ENCODE measurements at regions not wholly inside any gene's neighbourhood (a gene's known extent, or its start where the extent isn't known, plus 50 kb on each side); places are given as distances from the start of the nearest gene placed in this dataset.

DNA sequence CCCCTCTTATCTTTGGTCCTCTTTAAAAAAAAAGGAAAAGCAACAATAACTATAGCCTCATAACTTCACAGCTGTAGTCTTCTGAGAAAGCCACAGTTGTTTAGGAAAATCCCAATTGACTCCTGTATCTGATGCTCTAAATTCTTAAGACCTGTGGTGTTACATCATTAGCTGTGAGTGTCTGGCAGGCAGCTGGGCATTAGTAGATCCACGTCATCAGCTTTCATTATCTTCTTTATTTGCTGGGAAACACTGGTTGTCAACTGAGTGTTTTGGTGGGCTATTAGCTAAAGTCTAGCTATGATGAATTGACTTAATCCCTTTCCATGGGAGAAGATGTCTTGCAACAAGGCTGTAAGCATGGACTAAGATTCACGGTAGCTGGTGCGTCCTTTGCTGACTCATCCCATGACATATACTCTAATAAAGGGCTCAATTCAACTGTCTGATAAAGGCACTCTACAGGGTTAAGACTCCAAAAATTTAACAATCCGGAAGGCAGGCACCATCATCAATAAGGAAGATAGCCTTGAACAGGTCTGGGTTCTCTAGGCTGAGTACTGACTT, 517.2 kb downstream of the PLCL1 start:
- H3K4me1 ChIP-seq (ENCODE audit: insufficient read depth, low read length, poor library complexity, severe bottlenecking) = no peaks in the 10 kb centered on the region
- intact Hi-C loops (cut with micrococcal nuclease; ENCODE audit: unreplicated experiment) = no loop called here
- peak; percentile 5 for DNase-seq (ENCODE audit: low spot score)
- no peaks in the 10 kb centered on the region for H3K9me3 ChIP-seq (ENCODE audit: low read depth, low read length, poor library complexity, severe bottlenecking)
- ChIA-PET POLR2A (ENCODE audit: low non-redundant PET) (no interaction called here), CTCF (no interaction called here)
- no peak overlapping the region for H3K27ac ChIP-seq (ENCODE audit: low read depth, low read length, poor library complexity, severe bottlenecking)
- H3K36me3 ChIP-seq (ENCODE audit: insufficient read depth, low read length, poor library complexity, severe bottlenecking) = no peaks in the 10 kb centered on the region
- TF ChIP-seq CTCF (conservative IDR thresholded peaks at IDR 0.05; ENCODE audit: low read depth, low read length) (no peak), EZH2 (IDR thresholded peaks at IDR 0.05; ENCODE audit: borderline replicate concordance, low read depth, low read length, poor library complexity, severe bottlenecking) (no peak)
- peaks cover 22% of the 10 kb centered on the region for H3K27me3 ChIP-seq (replicated peaks; ENCODE audit: insufficient read depth, low read depth, low read length, poor library complexity)
- H3K4me3 ChIP-seq (ENCODE audit: low read depth, low read length, poor library complexity, severe bottlenecking) = no peak overlapping the region
- BruUV-seq (replicated peaks) = no TSS peak

DNA sequence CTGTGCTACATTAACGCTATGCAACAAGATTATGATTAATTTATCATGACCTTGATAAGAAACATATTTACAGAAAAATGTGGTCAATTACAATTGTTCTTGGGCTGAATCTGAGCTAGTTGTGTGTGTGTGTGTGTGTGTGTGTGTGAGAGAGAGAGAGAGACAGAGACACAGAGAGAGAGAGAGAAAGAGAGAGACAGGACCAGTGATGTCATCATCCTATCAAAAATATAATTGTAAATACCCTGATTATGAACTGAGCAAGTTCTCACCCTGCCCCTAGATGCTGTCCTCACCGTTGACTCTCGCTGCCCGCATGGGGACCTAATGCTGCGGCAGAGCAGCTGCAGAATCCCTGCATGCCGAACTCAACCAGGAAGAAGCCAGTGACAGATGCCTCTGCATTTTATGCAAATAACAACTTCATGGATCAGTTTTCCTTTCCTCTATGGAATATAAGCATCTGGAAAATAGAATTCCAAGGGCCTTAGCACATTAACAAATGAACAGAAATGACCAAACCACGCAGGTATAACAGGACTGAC, 512.5 kb downstream of the PLCL1 start:
- POLR2A ChIA-PET (ENCODE audit: low non-redundant PET) = no interaction called here
- Histone ChIP-seq H3K27ac (ENCODE audit: low read depth, low read length, poor library complexity, severe bottlenecking) (no peak overlapping the region), H3K9me3 (ENCODE audit: low read depth, low read length, poor library complexity, severe bottlenecking) (no peaks in the 10 kb centered on the region), H3K4me3 (ENCODE audit: low read depth, low read length, poor library complexity, severe bottlenecking) (no peak overlapping the region), H3K27me3 (replicated peaks; ENCODE audit: insufficient read depth, low read depth, low read length, poor library complexity) (peaks cover 14% of the 10 kb centered on the region), H3K36me3 (ENCODE audit: insufficient read depth, low read length, poor library complexity, severe bottlenecking) (no peaks in the 10 kb centered on the region), H3K4me1 (ENCODE audit: insufficient read depth, low read length, poor library complexity, severe bottlenecking) (peaks cover 4% of the 10 kb centered on the region)
- no peak for TF ChIP-seq CTCF (conservative IDR thresholded peaks at IDR 0.05; ENCODE audit: low read depth, low read length)
- TF ChIP-seq EZH2 (IDR thresholded peaks at IDR 0.05; ENCODE audit: borderline replicate concordance, low read depth, low read length, poor library complexity, severe bottlenecking) = no peak
- CTCF ChIA-PET = no interaction called here
- intact Hi-C loops (cut with micrococcal nuclease; ENCODE audit: unreplicated experiment) = loop anchor here (10.0 kb wide), 1 partner anchor 1288 kb away; no protein-coding TSS in a partner anchor
- DNase-seq (ENCODE audit: low spot score) = no peak
- no TSS peak for BruUV-seq (replicated peaks)

- BruUV-seq (replicated peaks) = no TSS peak
- ChIA-PET POLR2A (ENCODE audit: low non-redundant PET) (no interaction called here), CTCF (no interaction called here)
These were observed 511.6 kb downstream of the PLCL1 start for GRCh38 chr2:198315791-198316630.

More at GRCh38 chr2:198315791-198316630, 511.6 kb downstream of the PLCL1 start:
- Histone ChIP-seq H3K4me3 (ENCODE audit: low read depth, low read length, poor library complexity, severe bottlenecking) (no peak overlapping the region), H3K27me3 (replicated peaks; ENCODE audit: insufficient read depth, low read depth, low read length, poor library complexity) (peaks cover 14% of the 10 kb centered on the region), H3K27ac (ENCODE audit: low read depth, low read length, poor library complexity, severe bottlenecking) (no peak overlapping the region), H3K4me1 (ENCODE audit: insufficient read depth, low read length, poor library complexity, severe bottlenecking) (peaks cover 4% of the 10 kb centered on the region), H3K9me3 (ENCODE audit: low read depth, low read length, poor library complexity, severe bottlenecking) (no peaks in the 10 kb centered on the region), H3K36me3 (ENCODE audit: insufficient read depth, low read length, poor library complexity, severe bottlenecking) (no peaks in the 10 kb centered on the region)
- intact Hi-C loops (cut with micrococcal nuclease; ENCODE audit: unreplicated experiment) = loop anchor here (2.0 to 10.0 kb wide), 2 partner anchors 1171 to 1289 kb away; no protein-coding TSS in a partner anchor
- DNase-seq (ENCODE audit: low spot score) = no peak
- TF ChIP-seq CTCF (conservative IDR thresholded peaks at IDR 0.05; ENCODE audit: low read depth, low read length) (no peak), EZH2 (IDR thresholded peaks at IDR 0.05; ENCODE audit: borderline replicate concordance, low read depth, low read length, poor library complexity, severe bottlenecking) (no peak)

Data from A673 (cell line).